ENCODE measurements at regions not wholly inside any gene's neighbourhood (a gene's known extent, or its start where the extent isn't known, plus 50 kb on each side); places are given as distances from the start of the nearest gene placed in this dataset.

DNA sequence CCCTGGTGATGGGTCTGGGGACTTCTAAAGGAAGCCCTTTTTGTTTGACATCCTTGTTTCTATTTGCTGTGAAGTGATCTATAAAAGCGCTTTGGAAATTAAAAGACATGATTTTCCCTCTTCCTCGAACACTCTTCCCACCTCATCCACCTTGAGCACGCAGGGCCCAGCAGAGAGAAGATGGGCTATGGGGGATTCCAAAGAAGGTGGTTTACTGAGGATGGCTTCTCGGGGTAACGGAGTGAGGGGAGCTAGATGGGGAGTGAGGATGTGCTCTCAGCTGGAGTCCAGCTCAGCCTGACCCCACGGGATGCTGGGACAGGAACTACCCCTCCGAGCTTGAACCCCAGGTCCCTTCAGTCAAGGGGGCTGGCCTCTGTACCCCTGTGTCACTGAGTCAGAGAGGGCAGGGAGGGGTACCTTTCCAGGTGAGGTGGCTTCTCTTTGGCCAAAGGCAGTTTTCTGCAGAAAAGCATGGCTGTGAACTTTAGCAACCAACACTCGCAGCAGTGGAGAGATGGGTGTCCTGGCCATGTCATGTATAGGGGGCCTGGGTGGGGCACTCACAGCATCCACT lies 180.7 kb upstream of the SMAD3 start:
- TF ChIP-seq, protein P1, sequence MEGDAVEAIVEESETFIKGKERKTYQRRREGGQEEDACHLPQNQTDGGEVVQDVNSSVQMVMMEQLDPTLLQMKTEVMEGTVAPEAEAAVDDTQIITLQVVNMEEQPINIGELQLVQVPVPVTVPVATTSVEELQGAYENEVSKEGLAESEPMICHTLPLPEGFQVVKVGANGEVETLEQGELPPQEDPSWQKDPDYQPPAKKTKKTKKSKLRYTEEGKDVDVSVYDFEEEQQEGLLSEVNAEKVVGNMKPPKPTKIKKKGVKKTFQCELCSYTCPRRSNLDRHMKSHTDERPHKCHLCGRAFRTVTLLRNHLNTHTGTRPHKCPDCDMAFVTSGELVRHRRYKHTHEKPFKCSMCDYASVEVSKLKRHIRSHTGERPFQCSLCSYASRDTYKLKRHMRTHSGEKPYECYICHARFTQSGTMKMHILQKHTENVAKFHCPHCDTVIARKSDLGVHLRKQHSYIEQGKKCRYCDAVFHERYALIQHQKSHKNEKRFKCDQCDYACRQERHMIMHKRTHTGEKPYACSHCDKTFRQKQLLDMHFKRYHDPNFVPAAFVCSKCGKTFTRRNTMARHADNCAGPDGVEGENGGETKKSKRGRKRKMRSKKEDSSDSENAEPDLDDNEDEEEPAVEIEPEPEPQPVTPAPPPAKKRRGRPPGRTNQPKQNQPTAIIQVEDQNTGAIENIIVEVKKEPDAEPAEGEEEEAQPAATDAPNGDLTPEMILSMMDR (optimal IDR thresholded peaks at IDR 0.05 in 1 of 3, IDR thresholded peaks at IDR 0.05 in 1 of 3, conservative IDR thresholded peaks at IDR 0.05 in 1 of 3; ENCODE audit: extremely low read depth in 1 of 3, insufficient read depth in 2 of 3, low read length in 3 of 3), result no peak
- TF ChIP-seq EZH2 (IDR thresholded peaks at IDR 0.05; ENCODE audit: low read length), result no peak
